ENCODE measurements at regions not wholly inside any gene's neighbourhood (a gene's known extent, or its start where the extent isn't known, plus 50 kb on each side); places are given as distances from the start of the nearest gene placed in this dataset.

GRCh38 chr18:51778115-51778514 lies 561.9 kb upstream of the DCC start:
- Histone ChIP-seq H3K27me3 (no peaks in the 10 kb centered on the region), H3K27ac (no peak overlapping the region), H3K9ac (no peak overlapping the region), H3K4me3 (no peak overlapping the region), H3K36me3 (no peaks in the 10 kb centered on the region), H3K9me3 (ENCODE audit: low read depth) (no peaks in the 10 kb centered on the region), H2AFZ (replicated peaks) (no peak overlapping the region), H3K4me2 (no peak overlapping the region), H3K79me2 (ENCODE audit: low read depth) (no peaks in the 10 kb centered on the region), H4K20me1 (ENCODE audit: low read depth) (no peaks in the 10 kb centered on the region), H3K4me1 (peaks cover 8% of the 10 kb centered on the region), H3F3A (ENCODE audit: low read depth) (no peaks in the 10 kb centered on the region)
- TF ChIP-seq EZH2 (IDR thresholded peaks at IDR 0.05) (no peak), EZH2phosphoT487 (IDR thresholded peaks at IDR 0.05) (no peak), CTCF (IDR thresholded peaks at IDR 0.05) (no peak)
- Mint-ChIP-seq H3K9me3 (peaks cover 3% of the 10 kb centered on the region), H3K27ac (no peak overlapping the region), H3K36me3 (no peaks in the 10 kb centered on the region), H3K27me3 (ENCODE audit: insufficient read depth, low read depth) (peaks cover 9% of the 10 kb centered on the region), H3K4me3 (no peak overlapping the region), H3K4me1 (no peaks in the 10 kb centered on the region)
- no peak for DNase-seq (ENCODE audit: low spot score)

GRCh38 chr18:51789871-51790270 lies 550.1 kb upstream of the DCC start:
- no peak overlapping the region for H3K9ac ChIP-seq
- H4K20me1 ChIP-seq (ENCODE audit: low read depth) = no peaks in the 10 kb centered on the region
- H3K4me1 ChIP-seq = no peaks in the 10 kb centered on the region
- peaks cover 4% of the 10 kb centered on the region for H3K4me1 Mint-ChIP-seq
- no peaks in the 10 kb centered on the region for H3F3A ChIP-seq (ENCODE audit: low read depth)
- H2AFZ ChIP-seq (replicated peaks) = no peak overlapping the region
- H3K4me3 ChIP-seq = no peak overlapping the region
- H3K27me3 ChIP-seq = no peaks in the 10 kb centered on the region
- H3K36me3 Mint-ChIP-seq = no peaks in the 10 kb centered on the region
- H3K4me2 ChIP-seq = no peak overlapping the region
- no peaks in the 10 kb centered on the region for H3K9me3 ChIP-seq (ENCODE audit: low read depth)
- H3K27ac Mint-ChIP-seq = no peak overlapping the region
- no peaks in the 10 kb centered on the region for H3K79me2 ChIP-seq (ENCODE audit: low read depth)
- TF ChIP-seq EZH2phosphoT487 (IDR thresholded peaks at IDR 0.05) (no peak), CTCF (IDR thresholded peaks at IDR 0.05) (no peak), EZH2 (IDR thresholded peaks at IDR 0.05) (no peak)
- H3K4me3 Mint-ChIP-seq = no peak overlapping the region
- no peaks in the 10 kb centered on the region for H3K9me3 Mint-ChIP-seq
- no peak overlapping the region for H3K27ac ChIP-seq
- no peak for DNase-seq (ENCODE audit: low spot score)
- H3K36me3 ChIP-seq = no peaks in the 10 kb centered on the region
- no peaks in the 10 kb centered on the region for H3K27me3 Mint-ChIP-seq (ENCODE audit: insufficient read depth, low read depth)

- H3F3A ChIP-seq (ENCODE audit: low read depth) = no peaks in the 10 kb centered on the region
- no peak overlapping the region for H3K9ac ChIP-seq
- no peak overlapping the region for H3K27ac Mint-ChIP-seq
- no peaks in the 10 kb centered on the region for H3K27me3 ChIP-seq
- no peaks in the 10 kb centered on the region for H3K79me2 ChIP-seq (ENCODE audit: low read depth)
- no peaks in the 10 kb centered on the region for H3K4me1 ChIP-seq
- peaks cover 8% of the 10 kb centered on the region for H3K9me3 ChIP-seq (ENCODE audit: low read depth)
- no peak overlapping the region for H3K27ac ChIP-seq
- DNase-seq (ENCODE audit: low spot score) = no peak
- no peak overlapping the region for H3K4me2 ChIP-seq
- H3K4me1 Mint-ChIP-seq = no peaks in the 10 kb centered on the region
- H4K20me1 ChIP-seq (ENCODE audit: low read depth) = no peaks in the 10 kb centered on the region
- no peak overlapping the region for H2AFZ ChIP-seq (replicated peaks)
- no peak overlapping the region for H3K4me3 ChIP-seq
- H3K4me3 Mint-ChIP-seq = no peak overlapping the region
- no peaks in the 10 kb centered on the region for H3K36me3 Mint-ChIP-seq
- TF ChIP-seq CTCF (IDR thresholded peaks at IDR 0.05) (no peak), EZH2phosphoT487 (IDR thresholded peaks at IDR 0.05) (no peak), EZH2 (IDR thresholded peaks at IDR 0.05) (no peak)
- H3K27me3 Mint-ChIP-seq (ENCODE audit: insufficient read depth, low read depth) = peaks cover 2% of the 10 kb centered on the region
- H3K36me3 ChIP-seq = no peaks in the 10 kb centered on the region
- peaks cover 11% of the 10 kb centered on the region for H3K9me3 Mint-ChIP-seq
Observed at GRCh38 chr18:51801514-51801913, 538.5 kb upstream of the DCC start.

Measured in neural progenitor cell (in vitro differentiated cells).